ENCODE measurements at regions not wholly inside any gene's neighbourhood (a gene's known extent, or its start where the extent isn't known, plus 50 kb on each side); places are given as distances from the start of the nearest gene placed in this dataset.

- no peak for TF ChIP-seq EZH2phosphoT487 (IDR thresholded peaks at IDR 0.05)
- no peak for TF ChIP-seq CTCF (IDR thresholded peaks at IDR 0.05)
- no peak for TF ChIP-seq EZH2 (IDR thresholded peaks at IDR 0.05)
These were observed 175.7 kb upstream of the COL11A1 start for GRCh38 chr1:103283841-103284669.

Measured in neural progenitor cell (in vitro differentiated cells).